Uterus (tissue), 3 donors: ENCODE measurements at regions not wholly inside any gene's neighbourhood (a gene's known extent, or its start where the extent isn't known, plus 50 kb on each side); places are given as distances from the start of the nearest gene placed in this dataset.

Experiments used
- DNase-seq, 2 donors: peaks; one replicate each; pipeline ENCODE4 v3.0.0-alpha.2; 2019 to 2020
- H3K27ac ChIP-seq, 2 donors: fragments of 200-600 bp; sonication (generic); 1 replicate in 1 of 2; 2 replicates in 1 of 2; pipeline ENCODE4 v1.5.1; 2016 to 2018
- H3K27me3 ChIP-seq, 2 donors: fragments of 200-600 bp; sonication (generic); one replicate each; pipeline ENCODE4 v1.5.1; 2018 to 2019; ENCODE audit warnings: control low read depth in 1 of 2
- H3K36me3 ChIP-seq, 2 donors: fragments of 200-600 bp; sonication (generic); one replicate each; pipeline ENCODE4 v1.5.1; 2019; ENCODE audit warnings: control low read depth in 1 of 2
- H3K4me1 ChIP-seq, 2 donors: fragments of 200-600 bp; sonication (generic); one replicate each; pipeline ENCODE4 v1.5.1; 2018 to 2019; ENCODE audit warnings: control low read depth in 1 of 2
- H3K4me3 ChIP-seq, 2 donors: fragments of 200-600 bp; sonication (generic); 1 replicate in 1 of 2; 2 replicates in 1 of 2; pipeline ENCODE4 v1.5.1; 2018 to 2019; ENCODE audit warnings: mild to moderate bottlenecking in 1 of 2
- H3K9me3 ChIP-seq, 2 donors: fragments of 200-600 bp; sonication (generic); one replicate each; pipeline ENCODE4 v1.5.1; 2019; ENCODE audit warnings: control low read depth in 1 of 2
- CTCF ChIP-seq, 4 experiments: fragments of 200-600 bp in 2 of 4; fragments of 450-650 bp in 2 of 4; sonication (generic) in 2 of 4; IDR thresholded peaks; one replicate each; pipeline ENCODE4 v1.5.1; 2016 to 2019; ENCODE audit warnings: antibody characterized with exemption in 4 of 4, mild to moderate bottlenecking in 2 of 4, moderate library complexity in 1 of 4
- POLR2A ChIP-seq, 2 donors: fragments of 450-650 bp; IDR thresholded peaks; one replicate each; pipeline ENCODE4 v1.6.1; 2016; ENCODE audit warnings: antibody characterized with exemption in 2 of 2, mild to moderate bottlenecking in 1 of 2, moderate library complexity in 1 of 2
- intact Hi-C: fragments of 100-400 bp; cut with DNase I; formaldehyde crosslinking; loops from one replicate; pipeline ENCODE4 v1.15.1; 2023; ENCODE audit warnings: low total_unique reads
- donor health status: DM: yes; HTN: yes; CAD: no.

GRCh38 chr5:144979516-144980264 is 809.0 kb downstream of the KCTD16 start:
- Histone ChIP-seq H3K36me3 (no peaks in the 10 kb centered on the region), H3K4me1 (no peaks in the 10 kb centered on the region), H3K9me3 (no peaks in the 10 kb centered on the region), H3K27me3 (no peaks in the 10 kb centered on the region), H3K4me3 (no peak overlapping the region), H3K27ac (no peak overlapping the region)
- intact Hi-C loops: no loop called here
- TF ChIP-seq CTCF (IDR thresholded peaks at IDR 0.05) (no peak), POLR2A (IDR thresholded peaks at IDR 0.05) (no peak)
- no peak for DNase-seq

GRCh38 chr5:144972317-144972716 is 801.6 kb downstream of the KCTD16 start:
- Histone ChIP-seq H3K36me3 (no peaks in the 10 kb centered on the region), H3K27me3 (no peaks in the 10 kb centered on the region), H3K27ac (no peak overlapping the region), H3K4me3 (no peak overlapping the region), H3K4me1 (no peaks in the 10 kb centered on the region), H3K9me3 (no peaks in the 10 kb centered on the region)
- intact Hi-C loops: no loop called here
- no peak for DNase-seq
- no peak for TF ChIP-seq CTCF (IDR thresholded peaks at IDR 0.05)
- TF ChIP-seq POLR2A (IDR thresholded peaks at IDR 0.05): no peak

GRCh38 chr5:144971108-144971850 is 800.6 kb downstream of the KCTD16 start:
- no peak for DNase-seq
- H3K4me3 ChIP-seq: no peak overlapping the region
- H3K27me3 ChIP-seq: no peaks in the 10 kb centered on the region
- no peaks in the 10 kb centered on the region for H3K4me1 ChIP-seq
- no peaks in the 10 kb centered on the region for H3K9me3 ChIP-seq
- no peaks in the 10 kb centered on the region for H3K36me3 ChIP-seq
- H3K27ac ChIP-seq: no peak overlapping the region
- intact Hi-C loops: no loop called here
- TF ChIP-seq POLR2A (IDR thresholded peaks at IDR 0.05) (no peak), CTCF (IDR thresholded peaks at IDR 0.05) (no peak)

DNA sequence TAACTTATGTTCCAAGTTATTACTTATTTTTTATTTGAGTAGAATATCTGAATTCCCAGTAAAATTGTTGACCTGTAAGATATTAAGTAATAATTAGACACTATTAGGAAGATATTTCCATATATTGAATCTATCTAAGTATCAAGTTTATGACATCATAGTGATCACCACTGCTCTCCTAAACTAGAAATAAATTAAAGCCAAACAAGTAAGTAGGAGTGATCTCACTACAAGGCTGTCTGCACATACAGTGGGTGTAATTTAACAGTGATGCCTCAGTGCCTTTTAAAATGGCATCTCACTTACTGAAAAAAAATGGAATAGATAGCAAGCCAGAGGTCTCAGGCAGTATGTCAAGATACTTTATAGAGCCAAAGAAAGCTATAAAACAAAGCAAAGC is 789.6 kb downstream of the KCTD16 start:
- Histone ChIP-seq H3K4me3 (no peak overlapping the region), H3K9me3 (no peaks in the 10 kb centered on the region), H3K27me3 (no peaks in the 10 kb centered on the region), H3K4me1 (no peaks in the 10 kb centered on the region), H3K27ac (no peak overlapping the region), H3K36me3 (no peaks in the 10 kb centered on the region)
- no peak for DNase-seq
- TF ChIP-seq CTCF (IDR thresholded peaks at IDR 0.05): no peak
- no peak for TF ChIP-seq POLR2A (IDR thresholded peaks at IDR 0.05)
- intact Hi-C loops: no loop called here

DNA sequence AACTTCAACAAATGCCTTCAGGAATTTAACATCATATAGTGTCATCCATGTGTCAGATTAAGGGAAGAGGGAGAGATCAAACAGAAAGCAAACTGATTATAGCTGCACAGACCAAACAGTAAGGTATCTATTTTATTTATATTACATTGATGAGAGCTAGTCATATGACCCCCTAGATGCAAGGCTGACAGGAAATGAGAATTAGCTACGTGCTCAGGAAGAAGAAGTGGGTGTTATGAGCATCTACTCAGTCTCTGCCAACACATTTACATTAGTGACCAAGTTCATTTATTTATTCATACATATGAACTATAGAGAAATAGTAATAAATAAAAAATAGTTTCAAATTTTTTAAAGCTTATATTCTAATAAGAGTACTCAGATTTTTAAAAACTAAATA is 787.3 kb downstream of the KCTD16 start:
- Histone ChIP-seq H3K36me3 (no peaks in the 10 kb centered on the region), H3K4me3 (no peak overlapping the region), H3K27ac (no peak overlapping the region), H3K27me3 (no peaks in the 10 kb centered on the region), H3K9me3 (no peaks in the 10 kb centered on the region), H3K4me1 (no peaks in the 10 kb centered on the region)
- TF ChIP-seq CTCF (IDR thresholded peaks at IDR 0.05) (no peak), POLR2A (IDR thresholded peaks at IDR 0.05) (no peak)
- no peak for DNase-seq
- intact Hi-C loops: no loop called here
